GF-D8 (cell line): ENCODE measurements at regions not wholly inside any gene's neighbourhood (a gene's known extent, or its start where the extent isn't known, plus 50 kb on each side); places are given as distances from the start of the nearest gene placed in this dataset.
"Not testable (repeated sequence)": the region's sequence is repeated elsewhere in the genome, so short reads cannot be mapped to it uniquely, and the experiment has no call there.

Experiments
- DNase-seq: peaks from one replicate; lab custom pipeline; 2025; lab: John Stamatoyannopoulos, UW

DNA sequence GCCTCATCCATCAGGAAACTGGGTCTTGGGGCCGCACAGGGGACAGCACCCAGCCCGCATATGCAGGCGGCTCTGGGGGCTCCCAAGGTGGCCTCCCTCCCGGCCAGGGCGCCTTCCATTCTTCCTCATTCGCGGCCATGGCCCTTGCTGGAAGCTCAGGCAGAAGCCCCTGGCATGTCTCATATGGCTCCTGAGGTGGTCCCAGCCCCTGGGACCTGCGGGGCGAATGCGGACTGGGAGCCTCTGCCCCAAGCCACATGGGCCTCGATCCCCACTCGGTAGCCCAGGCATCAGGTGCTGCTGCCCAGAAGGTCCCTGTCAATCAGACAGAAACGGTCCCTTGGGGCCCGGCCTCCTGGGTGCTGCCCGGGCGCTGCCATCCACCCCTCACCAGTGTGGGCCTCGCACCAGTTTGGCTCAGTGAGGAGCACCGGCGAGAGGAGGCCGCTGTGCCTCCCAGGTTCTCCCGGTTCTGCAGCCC is 301.6 kb downstream of the TEX29 start:
- no peak for DNase-seq

DNA sequence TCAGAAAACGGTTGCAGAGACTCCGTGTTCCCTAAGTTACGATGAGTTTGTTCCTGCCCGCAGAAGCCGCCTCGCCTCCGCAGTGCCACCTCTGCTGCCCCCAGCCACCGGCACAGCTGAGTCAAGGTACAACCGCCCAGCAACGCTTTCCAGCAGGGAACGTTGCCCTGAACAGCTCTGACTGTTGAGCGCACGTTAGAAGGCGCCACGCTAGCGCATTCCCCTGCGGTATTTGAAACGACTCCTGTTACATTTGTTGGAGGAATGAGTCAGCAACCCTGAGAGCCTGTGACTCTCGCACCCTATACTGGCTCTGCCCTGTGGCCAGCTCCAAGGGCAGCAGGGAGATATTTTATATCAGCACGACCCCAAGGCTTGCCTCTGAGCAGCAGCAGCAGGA is 302.8 kb downstream of the TEX29 start:
- DNase-seq: no peak

DNA sequence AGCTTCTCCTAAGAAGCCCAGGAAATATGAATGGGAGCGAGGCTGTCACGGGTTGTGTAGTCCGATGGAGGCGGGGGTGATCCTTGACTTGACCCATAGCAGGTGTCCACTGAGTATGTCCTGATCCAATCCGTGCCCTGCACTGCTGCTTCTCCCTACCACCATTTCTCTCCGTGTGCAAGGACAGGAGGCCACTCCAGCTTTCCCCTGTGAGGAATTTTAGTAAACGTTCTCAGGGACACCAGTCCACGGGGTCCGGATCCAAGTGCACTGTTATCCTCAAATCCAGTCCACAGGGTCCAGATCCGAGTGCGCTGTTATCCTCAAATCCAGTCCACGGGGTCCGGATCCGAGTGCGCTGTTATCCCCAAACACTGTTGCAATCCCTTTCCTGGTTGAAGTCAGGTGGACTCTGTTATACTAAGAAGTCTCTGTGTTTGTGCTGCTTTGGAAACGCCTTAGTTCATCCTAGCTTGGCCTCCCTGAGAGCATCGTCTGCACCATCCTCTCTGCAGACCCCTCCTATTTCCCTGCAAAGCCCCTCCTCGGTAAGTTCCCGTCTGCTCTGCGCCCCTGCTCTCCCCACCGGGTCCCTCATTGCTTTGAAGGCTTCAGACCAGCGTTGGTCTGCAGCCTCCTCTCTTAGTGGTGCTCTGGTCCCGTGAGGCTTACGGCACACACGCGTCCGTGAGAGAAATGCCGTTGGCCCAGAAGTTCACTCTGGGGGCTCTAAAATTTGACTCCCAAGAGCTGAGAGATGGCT is 303.5 kb downstream of the TEX29 start:
- no peak for DNase-seq

DNA sequence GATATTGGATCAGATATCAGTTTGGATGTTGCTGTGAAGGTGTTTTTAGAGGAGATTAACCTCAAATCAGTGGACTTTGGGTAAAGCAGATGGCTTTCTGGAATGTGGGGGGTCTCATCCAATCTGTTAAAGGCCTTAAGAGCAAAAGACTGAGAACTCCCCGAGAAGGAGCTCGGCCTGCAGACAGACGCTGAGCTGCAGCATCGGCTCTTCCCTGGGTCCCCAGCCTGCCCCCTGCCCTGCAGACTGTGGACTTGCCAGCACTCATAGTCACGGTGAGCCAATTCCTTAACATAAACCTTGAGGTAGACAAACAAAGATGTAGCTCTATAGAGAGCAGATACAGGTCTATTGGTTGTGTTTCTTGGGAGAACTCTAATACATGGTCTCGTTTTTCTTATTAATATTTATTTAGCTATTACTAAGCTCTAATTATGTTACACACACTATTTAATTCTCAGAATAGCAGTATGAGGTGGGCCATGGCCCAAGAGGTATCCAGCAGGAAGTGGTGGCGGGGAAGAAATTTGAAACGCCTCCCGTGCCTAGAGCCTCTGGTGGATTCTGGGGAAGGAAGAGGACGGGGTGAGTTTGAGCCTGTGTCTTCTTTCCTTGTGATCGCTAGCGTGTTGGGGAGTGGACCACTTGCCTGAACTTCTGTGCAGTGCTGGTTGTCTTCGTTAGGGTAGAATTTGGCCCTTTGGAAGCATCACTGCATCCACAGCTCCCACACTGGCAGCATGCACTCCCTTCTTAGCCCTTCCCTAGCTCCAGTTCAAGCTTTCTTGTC is 305.3 kb downstream of the TEX29 start:
- no peak for DNase-seq

DNA sequence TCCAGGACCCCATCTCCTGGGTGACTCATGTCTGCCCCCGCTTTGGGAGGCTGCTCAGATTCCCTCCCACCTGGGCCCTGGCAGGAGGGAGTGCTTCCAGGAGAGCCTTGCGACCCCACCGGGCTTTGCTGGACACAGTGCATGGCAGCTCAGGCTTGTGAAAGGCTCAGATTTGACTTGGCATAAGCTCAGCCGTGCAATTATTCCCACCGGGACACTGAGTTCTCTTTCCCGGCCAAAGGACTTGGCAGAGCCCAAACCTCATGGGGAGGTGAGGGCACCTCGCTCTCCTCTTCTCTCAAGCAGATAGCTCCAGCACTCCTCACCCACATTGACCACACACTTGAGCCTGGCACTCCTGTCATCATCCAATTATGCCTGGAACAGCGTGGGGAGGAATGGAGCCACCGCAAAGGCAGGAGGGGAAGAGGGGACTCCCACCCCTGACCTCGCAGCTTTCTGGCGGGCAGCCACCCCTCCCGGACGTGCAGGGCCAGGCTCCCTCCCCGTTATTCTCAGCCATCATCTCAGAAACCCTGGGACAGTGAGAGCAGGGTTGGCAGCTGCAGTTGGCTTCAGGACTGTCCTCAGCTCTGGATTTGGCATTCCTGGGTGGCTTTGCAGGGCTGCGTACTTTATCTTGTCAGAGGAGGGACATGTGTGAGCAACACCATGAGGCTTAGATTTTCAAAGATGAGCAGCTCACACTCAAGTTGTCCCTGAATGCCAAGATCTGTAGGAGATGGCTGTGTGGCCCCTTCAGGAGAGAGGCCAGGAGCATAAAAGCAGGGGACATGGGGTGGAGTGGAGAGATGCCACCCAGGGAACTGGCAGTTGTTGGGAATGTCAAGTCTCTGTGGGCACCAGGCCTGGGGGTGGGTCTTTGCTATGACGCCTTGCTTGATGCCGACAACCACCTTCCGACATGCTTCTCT is 306.2 kb downstream of the TEX29 start:
- no peak for DNase-seq

DNA sequence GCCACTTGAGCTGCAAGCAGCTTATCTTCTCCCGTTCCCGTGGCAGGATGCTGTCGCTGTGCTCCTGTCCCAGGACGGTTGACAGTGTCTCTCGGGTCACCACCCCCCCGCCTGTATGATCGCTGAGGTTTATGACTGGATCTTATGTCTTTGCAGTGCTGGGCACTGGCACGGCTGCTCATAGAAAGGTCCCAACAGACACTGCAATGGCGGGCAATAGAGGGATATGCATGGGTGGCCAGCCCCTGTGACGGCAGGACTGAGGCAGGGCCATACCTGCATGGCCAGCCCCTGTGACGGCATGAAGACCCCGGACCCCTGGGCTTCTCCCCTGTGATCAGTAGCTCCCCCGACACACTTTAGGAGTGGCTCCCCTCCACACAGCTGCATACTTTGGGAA is 307.2 kb downstream of the TEX29 start:
- DNase-seq: no peak

DNA sequence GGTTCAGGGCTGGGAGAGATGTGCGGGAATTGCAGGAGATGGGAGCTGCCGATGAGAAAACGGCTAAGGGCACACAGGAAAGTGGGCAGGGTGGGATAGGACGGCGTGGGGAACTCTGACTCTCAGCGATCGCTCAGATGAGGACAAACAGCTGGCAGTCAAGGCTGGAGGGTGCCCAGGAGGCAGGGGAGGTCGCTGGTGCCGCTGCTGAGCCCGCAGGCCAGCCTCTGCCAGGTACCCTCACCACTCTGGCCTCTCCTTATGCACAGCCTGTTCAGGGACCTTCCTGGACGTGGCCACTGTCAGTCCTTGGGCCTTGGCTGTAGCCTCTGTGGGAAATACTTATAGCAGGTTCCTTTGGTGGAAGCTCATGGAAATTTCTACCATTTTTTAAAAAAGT is 308.6 kb downstream of the TEX29 start:
- no peak for DNase-seq

DNA sequence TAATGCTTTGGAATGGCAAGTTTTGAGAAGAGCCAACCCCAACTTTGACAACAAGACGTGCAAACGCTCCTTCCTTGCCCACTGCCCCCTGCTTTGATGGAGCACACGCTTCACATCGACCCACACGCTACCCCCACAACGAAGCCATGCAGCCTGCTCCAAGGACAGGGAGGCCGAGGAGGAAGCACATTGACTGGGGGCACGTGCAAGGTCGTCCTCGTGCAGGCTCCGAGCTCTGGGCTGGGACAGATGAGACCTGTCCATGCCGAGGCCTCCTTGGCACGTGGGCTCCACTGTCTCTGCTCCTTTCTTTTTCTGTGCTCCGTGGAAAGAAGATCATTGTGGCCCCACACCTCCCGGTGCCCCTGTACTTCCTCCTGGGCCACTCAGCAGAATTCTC is 309.0 kb downstream of the TEX29 start:
- no peak for DNase-seq

DNA sequence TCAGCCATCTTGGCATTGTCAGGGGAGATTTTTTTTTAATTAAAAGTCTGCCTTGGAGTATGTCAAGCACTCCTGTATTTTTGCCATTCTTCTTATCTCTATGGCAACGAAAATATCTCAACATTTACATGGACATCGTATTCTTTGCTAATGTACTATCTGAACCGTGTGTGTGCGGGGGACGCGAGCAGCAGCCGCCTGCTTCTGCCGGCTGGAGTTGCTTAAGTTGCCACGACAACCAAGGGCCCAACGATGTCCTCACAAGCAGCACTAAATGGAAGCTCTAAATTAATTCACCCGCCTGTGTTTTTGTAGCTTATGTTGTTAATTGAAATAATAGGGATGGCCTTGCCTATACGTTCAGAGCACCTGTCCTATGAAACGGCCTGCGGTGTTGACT is 309.5 kb downstream of the TEX29 start:
- DNase-seq: no peak

DNA sequence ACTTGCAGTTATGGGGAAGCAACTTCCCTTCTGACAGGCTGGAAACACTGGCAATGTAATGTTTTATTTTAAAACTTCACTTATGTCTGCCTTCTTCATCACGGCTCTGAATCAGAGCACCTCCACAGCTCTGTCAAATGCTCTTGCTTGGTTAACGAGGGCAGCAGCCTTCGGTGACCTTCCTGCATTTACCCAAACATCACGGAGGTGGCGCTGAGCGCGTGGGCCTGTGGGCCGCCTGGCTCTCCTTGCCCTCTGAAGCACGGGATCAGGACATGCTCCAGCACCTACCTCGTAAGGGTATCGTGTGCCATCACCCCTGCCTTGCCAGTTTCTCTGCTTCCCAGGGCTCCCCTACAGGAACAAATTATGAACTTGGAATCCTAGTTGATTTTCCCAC is 310.0 kb downstream of the TEX29 start:
- DNase-seq: no peak

DNA sequence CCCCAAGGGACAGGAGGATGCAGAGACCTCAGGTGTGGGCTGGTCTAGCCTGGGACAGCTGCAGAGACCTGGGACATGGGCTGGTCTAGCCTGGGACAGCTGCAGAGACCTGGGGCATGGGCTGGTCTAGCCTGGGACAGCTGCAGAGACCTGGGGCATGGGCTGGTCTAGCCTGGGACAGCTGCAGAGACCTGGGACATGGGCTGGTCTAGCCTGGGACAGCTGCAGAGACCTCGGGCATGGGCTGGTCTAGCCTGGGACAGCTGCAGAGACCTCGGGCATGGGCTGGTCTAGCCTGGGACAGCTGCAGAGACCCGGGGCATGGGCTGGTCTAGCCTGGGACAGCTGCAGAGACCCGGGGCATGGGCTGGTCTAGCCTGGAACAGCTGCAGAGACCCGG is 310.8 kb downstream of the TEX29 start:
- DNase-seq: not testable (repeated sequence)

DNA sequence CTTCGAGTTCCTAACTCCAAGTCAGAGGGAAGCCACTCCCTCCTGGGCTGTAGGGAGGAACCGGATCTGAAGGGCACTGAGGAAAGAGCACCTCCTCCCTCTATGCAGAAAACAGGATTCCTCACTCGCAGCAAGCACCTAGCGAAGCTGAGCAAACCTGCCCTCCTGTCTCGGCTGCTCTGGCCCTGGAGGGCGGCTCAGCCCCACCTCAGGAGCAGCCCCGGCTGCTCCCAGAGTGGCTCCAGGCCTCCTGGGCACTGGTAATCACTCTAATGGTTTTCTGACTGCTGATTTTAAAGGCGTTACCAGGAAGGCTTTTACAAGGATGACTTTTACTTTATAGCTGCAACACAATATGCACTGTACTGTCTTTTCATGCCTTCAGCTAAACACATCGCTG is 312.5 kb downstream of the TEX29 start:
- no peak for DNase-seq

DNA sequence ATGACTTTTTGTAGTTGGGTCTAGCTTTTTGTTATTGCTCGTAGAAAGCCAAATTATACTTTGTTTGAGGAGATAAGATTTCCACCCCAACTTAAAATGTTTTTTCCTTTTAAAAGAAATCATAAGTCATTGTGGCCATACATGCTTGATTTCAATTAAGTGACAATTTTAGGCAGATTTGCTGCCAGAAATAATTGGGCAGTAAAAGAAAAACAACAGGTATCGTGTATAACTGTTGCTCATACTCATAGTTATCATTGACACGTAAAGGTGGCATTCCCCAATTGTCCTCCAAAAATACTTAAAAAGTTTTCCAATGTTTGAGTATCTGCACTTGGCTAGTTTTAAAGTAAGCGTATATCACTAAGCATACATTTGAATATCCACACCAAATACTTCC is 313.0 kb downstream of the TEX29 start:
- DNase-seq: no peak

DNA sequence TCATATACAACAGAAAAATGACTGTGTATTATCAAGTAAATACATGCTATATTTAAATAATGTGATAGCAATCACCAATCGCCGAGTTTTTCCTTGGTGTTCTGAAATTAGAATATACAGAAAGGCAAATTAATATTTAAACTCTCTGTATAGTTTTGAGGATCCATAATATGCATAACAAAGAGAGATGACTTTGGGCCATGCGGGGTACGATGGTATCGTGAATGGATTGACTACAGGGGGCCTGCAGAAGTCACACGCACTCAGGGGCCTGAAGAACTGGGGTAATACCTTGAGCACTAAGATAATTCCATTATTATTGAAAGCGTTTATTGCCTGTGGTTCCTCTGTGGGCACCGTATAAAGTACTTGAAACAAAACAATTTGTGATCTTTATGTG is 314.0 kb downstream of the TEX29 start:
- DNase-seq: no peak

DNA sequence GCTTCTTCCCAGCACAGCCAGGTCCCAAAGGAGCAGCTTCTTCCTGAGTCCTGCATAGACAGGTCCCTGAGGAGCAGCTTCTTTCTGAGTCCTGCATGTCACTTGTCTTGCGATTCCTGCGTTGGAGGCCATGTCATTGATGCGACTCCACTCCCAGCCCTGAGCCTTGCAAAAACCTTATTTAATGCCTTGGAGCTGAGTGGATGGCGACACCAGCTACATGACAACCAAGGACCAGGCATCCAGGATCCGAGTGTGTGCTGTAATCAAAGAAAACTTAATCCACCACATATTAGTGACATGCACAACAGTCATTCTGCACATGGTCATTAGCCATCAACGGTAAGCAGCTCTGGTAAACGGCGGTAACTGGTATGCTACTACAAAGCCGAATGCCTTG is 315.8 kb downstream of the TEX29 start:
- no peak for DNase-seq

DNA sequence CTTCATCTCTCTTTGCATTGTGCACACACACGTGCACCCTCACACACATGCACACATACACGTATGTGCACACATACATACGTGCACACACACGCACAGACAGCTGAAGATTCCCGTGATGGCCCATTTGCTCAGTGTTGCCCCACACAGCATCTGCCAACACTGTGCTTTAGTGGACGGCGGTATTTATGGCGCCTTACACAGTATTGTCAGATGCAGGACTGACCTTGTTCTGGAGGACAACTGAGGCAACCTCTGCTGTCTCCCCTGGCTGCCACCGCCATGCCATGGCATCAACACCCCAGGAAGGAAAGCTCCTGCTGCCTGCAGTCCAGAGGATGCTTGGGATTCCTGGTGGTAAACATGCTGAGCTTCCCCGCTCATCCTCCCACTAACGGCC is 316.4 kb downstream of the TEX29 start:
- no peak for DNase-seq

DNA sequence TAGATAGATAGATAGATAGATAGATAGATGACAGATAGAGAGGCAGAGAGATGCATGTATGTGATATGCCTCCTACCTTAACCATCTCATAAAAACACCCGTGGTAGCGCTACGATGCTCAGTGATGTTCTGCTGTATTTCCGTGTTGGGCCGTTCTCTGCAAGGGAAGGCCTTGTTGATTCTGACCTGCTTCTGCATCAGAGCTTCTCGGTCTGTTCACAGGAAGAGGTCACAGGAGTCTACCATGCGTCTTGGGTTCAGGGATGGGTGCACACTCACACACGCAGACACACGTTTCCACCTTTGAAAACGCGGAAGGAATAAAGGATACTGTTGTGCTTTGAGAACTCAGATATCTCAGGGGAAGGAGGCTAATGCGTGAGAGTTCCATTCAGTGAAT is 316.9 kb downstream of the TEX29 start:
- DNase-seq: no peak

DNA sequence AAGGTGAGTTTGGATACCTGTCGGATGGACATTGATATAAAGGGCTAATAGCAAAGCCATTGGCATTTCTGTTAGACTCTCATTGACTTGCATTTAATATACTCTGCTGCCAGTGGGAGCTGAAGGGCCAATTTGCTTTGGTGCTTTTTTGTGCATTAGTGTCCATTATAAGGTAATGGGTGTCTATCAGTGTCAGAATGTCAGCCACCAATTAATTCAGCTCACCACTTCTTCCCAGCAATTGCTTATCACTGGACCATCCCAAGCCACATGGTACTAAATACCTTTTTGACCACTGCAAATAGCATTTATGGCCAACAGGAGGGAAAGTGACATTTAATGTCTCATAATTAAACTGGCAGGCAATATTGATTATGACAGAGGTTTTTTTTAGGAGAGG is 317.8 kb downstream of the TEX29 start:
- no peak for DNase-seq

DNA sequence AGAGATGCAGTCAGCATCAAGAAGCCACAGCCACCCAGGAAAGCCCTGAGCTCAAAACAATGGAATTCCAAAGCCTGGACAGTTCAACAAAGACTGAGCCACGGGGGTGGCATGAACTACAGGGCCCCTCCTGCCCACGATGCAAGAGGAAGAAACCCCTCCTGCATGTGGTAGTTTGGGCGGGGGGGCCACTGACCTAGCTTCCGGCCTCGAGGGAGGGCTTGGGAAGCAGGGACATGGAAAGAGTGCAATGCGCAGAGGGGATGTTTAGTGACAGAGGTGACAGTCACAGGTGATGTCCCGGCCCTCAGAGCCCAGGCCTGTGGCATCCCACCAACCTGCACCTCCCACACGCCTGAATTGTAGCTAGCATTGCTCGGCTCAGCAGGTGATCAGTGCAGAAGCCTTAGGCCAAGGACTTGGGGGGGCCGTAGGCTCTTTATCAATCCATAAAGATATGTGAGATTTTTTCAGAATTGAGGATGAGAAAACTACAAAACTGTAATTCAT is 318.8 kb downstream of the TEX29 start:
- DNase-seq: no peak

DNA sequence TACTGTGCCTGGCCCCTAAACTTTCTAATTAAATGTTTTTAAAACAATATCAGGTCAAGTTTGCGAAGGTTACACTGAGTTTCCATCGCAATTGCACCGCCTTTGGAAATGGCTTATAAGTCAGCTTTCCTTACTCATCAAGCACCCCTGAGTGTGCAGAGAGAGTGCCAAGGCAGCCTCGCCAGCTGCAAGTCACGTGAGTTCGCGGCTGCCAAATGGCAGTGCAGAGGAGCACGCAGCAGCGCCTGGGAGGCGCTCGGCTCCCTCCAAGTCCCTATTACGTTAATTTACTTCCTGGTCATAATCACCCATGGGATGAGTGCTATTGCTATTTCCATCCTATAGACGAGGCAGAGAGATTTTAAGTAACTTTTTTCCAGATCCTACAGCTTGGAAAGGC is 319.6 kb downstream of the TEX29 start:
- no peak for DNase-seq

DNA sequence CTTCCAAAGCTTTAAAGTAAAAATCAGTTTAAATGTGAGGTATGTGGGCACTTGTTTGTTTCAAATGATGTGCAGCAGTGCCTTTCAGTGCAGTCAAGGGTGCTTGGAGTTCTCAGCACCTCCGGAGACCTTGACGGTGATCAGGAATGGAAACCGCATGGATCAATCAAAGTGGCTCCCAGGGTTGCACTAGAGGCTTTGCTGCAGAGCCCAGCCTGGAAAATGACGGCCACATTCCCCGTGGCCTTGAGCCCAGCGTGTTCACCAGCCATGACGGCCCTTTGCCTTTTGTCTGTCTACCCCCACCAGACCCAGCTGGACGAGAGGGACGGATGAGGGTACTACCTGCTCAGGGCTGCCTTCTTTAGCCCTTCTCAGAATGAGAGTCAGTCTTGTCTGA is 320.0 kb downstream of the TEX29 start:
- DNase-seq: no peak

DNA sequence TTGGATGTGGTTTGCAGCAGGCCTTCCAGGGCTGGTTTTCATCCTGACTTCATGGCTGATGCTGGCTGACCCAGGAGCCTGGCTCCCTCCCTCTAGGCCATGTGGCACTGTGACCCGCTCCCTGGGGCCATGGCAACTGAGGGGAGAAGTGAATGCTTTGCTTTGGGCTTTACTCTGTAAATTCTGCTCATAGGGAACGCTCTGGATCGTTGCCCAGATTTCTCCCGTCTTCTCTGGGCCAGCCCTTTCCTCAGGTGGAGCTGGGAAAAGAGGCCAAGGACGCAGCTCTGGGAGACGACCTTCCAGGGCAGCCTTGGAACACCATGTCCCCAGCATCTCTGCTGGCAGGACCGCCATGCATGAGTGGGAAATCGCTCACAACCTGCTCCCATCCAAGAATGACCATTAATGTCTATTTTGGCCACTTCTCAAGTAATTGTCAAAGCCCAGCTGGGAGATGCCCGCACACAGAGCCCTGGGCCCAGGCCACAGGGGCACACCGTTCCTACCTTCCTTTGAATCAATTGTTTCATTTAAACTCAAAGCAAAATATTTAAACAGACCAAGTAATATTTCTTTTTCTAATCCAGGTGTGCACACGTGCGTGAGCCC is 321.8 kb downstream of the TEX29 start:
- DNase-seq: no peak
